GM23248 (cell line): ENCODE measurements at regions not wholly inside any gene's neighbourhood (a gene's known extent, or its start where the extent isn't known, plus 50 kb on each side); places are given as distances from the start of the nearest gene placed in this dataset.

ENCODE experiments used
- EZH2 ChIP-seq: fragments of 200-600 bp; sonication (generic); IDR thresholded peaks from 2 replicates; pipeline ENCODE4 v1.6.1; 2018; ENCODE audit warnings: antibody characterized with exemption, mild to moderate bottlenecking; ENCODE audit not compliant: insufficient read depth, poor library complexity, severe bottlenecking
- EZH2phosphoT487 ChIP-seq: fragments of 200-600 bp; sonication (generic); IDR thresholded peaks from 2 replicates; pipeline ENCODE4 v1.6.1; 2018; ENCODE audit warnings: antibody characterized with exemption, moderate library complexity, mild to moderate bottlenecking, low read depth; ENCODE audit not compliant: insufficient read depth

GRCh38 chr11:19553683-19554333 is 158.8 kb upstream of the NAV2 start:
- no peak for TF ChIP-seq EZH2phosphoT487
- TF ChIP-seq EZH2, result no peak
